NCI-H2107 treated with DMSO at 0.1 percent for 48 hours (cell line): ENCODE measurements at regions not wholly inside any gene's neighbourhood (a gene's known extent, or its start where the extent isn't known, plus 50 kb on each side); places are given as distances from the start of the nearest gene placed in this dataset.

Experiments
- DNase-seq: peaks from one replicate; lab custom pipeline; 2025; ENCODE audit not compliant: unreplicated experiment; lab: John Stamatoyannopoulos, UW

GRCh38 chr1:55574691-55575225, 359.6 kb upstream of the USP24 start:
- no peak for DNase-seq

GRCh38 chr1:55572878-55573734, 357.9 kb upstream of the USP24 start:
- DNase-seq: no peak

- no peak for DNase-seq
Observed at GRCh38 chr1:55571767-55572166, 356.6 kb upstream of the USP24 start.

GRCh38 chr1:55569417-55569816, 354.3 kb upstream of the USP24 start:
- no peak for DNase-seq

GRCh38 chr1:55568732-55569131, 353.6 kb upstream of the USP24 start:
- no peak for DNase-seq

GRCh38 chr1:55560266-55560665, 345.1 kb upstream of the USP24 start:
- DNase-seq: peak; percentile 72

- DNase-seq: no peak
Observed at GRCh38 chr1:55559842-55560241, 344.7 kb upstream of the USP24 start.

GRCh38 chr1:55559161-55559611, 344.0 kb upstream of the USP24 start:
- DNase-seq: no peak

- no peak for DNase-seq
Observed at GRCh38 chr1:55558515-55558914, 343.4 kb upstream of the USP24 start.

- DNase-seq: no peak
Observed at GRCh38 chr1:55555956-55556725, 341.0 kb upstream of the USP24 start.

GRCh38 chr1:55554611-55555010, 339.4 kb upstream of the USP24 start:
- DNase-seq: no peak

- DNase-seq: no peak
Observed at GRCh38 chr1:55552636-55553035, 337.5 kb upstream of the USP24 start.

GRCh38 chr1:55547405-55547804, 332.2 kb upstream of the USP24 start:
- no peak for DNase-seq

GRCh38 chr1:55546553-55546952, 331.4 kb upstream of the USP24 start:
- no peak for DNase-seq

- no peak for DNase-seq
Observed at GRCh38 chr1:55544826-55545225, 329.7 kb upstream of the USP24 start.

GRCh38 chr1:55542901-55543504, 327.8 kb upstream of the USP24 start:
- DNase-seq: no peak

GRCh38 chr1:55541296-55541695, 326.1 kb upstream of the USP24 start:
- DNase-seq: no peak

- no peak for DNase-seq
Observed at GRCh38 chr1:55539652-55540512, 324.7 kb upstream of the USP24 start.

GRCh38 chr1:55538428-55538827, 323.3 kb upstream of the USP24 start:
- DNase-seq: no peak

GRCh38 chr1:55536545-55536865, 321.3 kb upstream of the USP24 start:
- DNase-seq: no peak
